Ovary (tissue), 7 donors: ENCODE measurements at regions not wholly inside any gene's neighbourhood (a gene's known extent, or its start where the extent isn't known, plus 50 kb on each side); places are given as distances from the start of the nearest gene placed in this dataset.

ENCODE experiments used
- DNase-seq, 5 donors: peaks; one replicate each; pipeline ENCODE4 v3.0.0-alpha.2; 2019 to 2020
- H3K27ac ChIP-seq, 2 donors: fragments of 200-600 bp; one replicate each; pipeline versions ENCODE4 v1.5.1 to v1.8.0; 2019 to 2022
- H3K27me3 ChIP-seq: fragments of 200-600 bp; one replicate; pipeline ENCODE4 v1.8.0; 2022
- H3K36me3 ChIP-seq: fragments of 200-600 bp; sonication (generic); one replicate; pipeline ENCODE4 v1.5.1; 2019
- H3K4me1 ChIP-seq: one replicate; pipeline ENCODE4 v1.8.1; 2013; ENCODE audit warnings: mild to moderate bottlenecking, moderate library complexity; ENCODE audit not compliant: insufficient read depth
- H3K4me3 ChIP-seq: fragments of 200-600 bp; sonication (generic); one replicate; pipeline ENCODE4 v1.5.1; 2017
- H3K9me3 ChIP-seq, 2 donors: fragments of 200-600 bp in 1 of 2; sonication (generic) in 1 of 2; one replicate each; pipeline versions ENCODE4 v1.5.1 to v1.8.1; 2013 to 2019; ENCODE audit warnings: mild to moderate bottlenecking in 1 of 2, moderate library complexity in 1 of 2
- CTCF ChIP-seq, 3 donors: fragments of 450-650 bp in 2 of 3; fragments of 200-600 bp in 1 of 3; IDR thresholded peaks; one replicate each; pipeline versions ENCODE4 v1.5.1 to v1.8.0; 2016 to 2022; ENCODE audit warnings: antibody characterized with exemption in 3 of 3, mild to moderate bottlenecking in 1 of 3
- EP300 ChIP-seq: sonication (generic); formaldehyde crosslinking; IDR thresholded peaks from one replicate; pipeline ENCODE4 v1.6.1; 2017; ENCODE audit warnings: antibody characterized with exemption
- POLR2A ChIP-seq: fragments of 450-650 bp; IDR thresholded peaks from one replicate; pipeline ENCODE4 v1.6.1; 2017; ENCODE audit warnings: antibody characterized with exemption, mild to moderate bottlenecking, moderate library complexity
- WGBS, 3 donors: extraction: QIAGEN DNeasy Blood & Tissue Kit in 1 of 3; methylation state at CpG; one replicate each; pipeline versions ENCODE4 v1.1.5 to v1.1.7; 2013 to 2017; 5-methylcytosine and 5-hydroxymethylcytosine counted together
- intact Hi-C, 4 donors: fragments of 100-400 bp; cut with DNase I; formaldehyde crosslinking; loops; one replicate each; pipeline versions ENCODE4 v1.11.0 to v1.15.1; 2022 to 2023
- donor health status: DM: no; HTN: no; CAD: no; lungs with moderate emphysema.
- donor health status: DM: no; HTN: no; CAD: no.
- donor health status: Bipolar disorder and iron deficiency.
- donor health status: DM: no; HTN: no; CAD: no.
- donor health status: DM: yes; HTN: yes; CAD: no.

DNA sequence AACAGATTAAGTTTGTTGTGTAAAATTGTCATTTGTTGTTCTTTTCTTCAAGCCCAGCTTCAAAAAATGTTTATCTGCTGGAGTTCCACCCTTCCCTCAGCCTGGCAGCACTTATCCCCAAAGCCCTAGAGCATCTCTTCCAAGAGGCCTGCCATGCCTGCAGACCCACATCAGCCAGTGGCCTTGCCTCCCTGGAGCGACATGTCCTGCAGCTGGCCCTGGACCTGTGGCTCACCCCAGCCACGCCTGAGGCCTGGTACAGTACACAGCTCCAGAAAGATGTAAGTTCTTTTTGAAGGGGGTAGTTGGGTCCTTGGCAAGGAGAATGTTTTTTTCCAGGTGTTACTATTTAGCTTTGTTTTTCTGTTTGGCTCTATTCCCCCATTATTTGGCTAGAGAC is 124.8 kb downstream of the CD164 start:
- H3K4me3 ChIP-seq: no peak overlapping the region
- no peak for TF ChIP-seq POLR2A
- no peak for TF ChIP-seq CTCF (IDR thresholded peaks at IDR 0.05)
- no peak for TF ChIP-seq EP300
- no peak for DNase-seq
- no peaks in the 10 kb centered on the region for H3K27me3 ChIP-seq
- WGBS, 3 donors: 89 to 97% (median 97%) methylated on average over 2 of the region's 2 CpGs
- intact Hi-C loops: no loop called here
- H3K4me1 ChIP-seq: peaks cover 10% of the 10 kb centered on the region
- H3K27ac ChIP-seq: no peak overlapping the region
- no peaks in the 10 kb centered on the region for H3K36me3 ChIP-seq
- no peaks in the 10 kb centered on the region for H3K9me3 ChIP-seq

GRCh38 chr6:109255946-109256640 is 126.2 kb downstream of the CD164 start:
- intact Hi-C loops: no loop called here
- Histone ChIP-seq H3K4me3 (no peak overlapping the region), H3K9me3 (no peaks in the 10 kb centered on the region), H3K27ac (no peak overlapping the region), H3K27me3 (no peaks in the 10 kb centered on the region), H3K4me1 (peaks cover 6% of the 10 kb centered on the region), H3K36me3 (no peaks in the 10 kb centered on the region)
- DNase-seq: no peak
- TF ChIP-seq EP300: no peak
- no peak for TF ChIP-seq POLR2A
- TF ChIP-seq CTCF (IDR thresholded peaks at IDR 0.05): no peak
- WGBS, 3 donors: 37 to 50% (median 48%) methylated on average over 4 of the region's 4 CpGs

DNA sequence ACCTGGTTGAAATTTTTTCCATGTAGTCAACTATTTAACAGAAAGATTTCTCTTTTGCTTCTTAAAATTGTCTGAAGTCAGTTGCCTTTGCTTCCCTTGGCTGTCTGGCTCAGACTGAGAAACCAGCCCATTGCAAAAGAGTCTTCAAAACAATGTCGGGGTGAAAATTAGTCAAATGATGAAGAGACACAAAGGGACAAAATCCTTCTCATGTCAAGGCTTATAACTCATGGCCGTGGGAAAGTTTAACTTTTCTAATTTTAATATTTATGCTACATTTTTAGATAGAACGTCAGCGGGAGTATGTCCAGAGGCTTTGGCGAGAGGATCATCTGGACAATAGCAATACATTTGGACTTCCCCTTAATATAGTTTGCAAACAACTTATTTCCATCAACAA is 127.2 kb downstream of the CD164 start:
- WGBS, 3 donors: 84 to 92% (median 89%) methylated on average over 5 of the region's 5 CpGs
- DNase-seq: no peak
- no peaks in the 10 kb centered on the region for H3K36me3 ChIP-seq
- no peaks in the 10 kb centered on the region for H3K27me3 ChIP-seq
- H3K4me3 ChIP-seq: no peak overlapping the region
- H3K4me1 ChIP-seq: peaks cover 4% of the 10 kb centered on the region
- no peaks in the 10 kb centered on the region for H3K9me3 ChIP-seq
- intact Hi-C loops: no loop called here
- TF ChIP-seq EP300 (no peak), POLR2A (no peak), CTCF (IDR thresholded peaks at IDR 0.05) (no peak)
- H3K27ac ChIP-seq: no peak overlapping the region

DNA sequence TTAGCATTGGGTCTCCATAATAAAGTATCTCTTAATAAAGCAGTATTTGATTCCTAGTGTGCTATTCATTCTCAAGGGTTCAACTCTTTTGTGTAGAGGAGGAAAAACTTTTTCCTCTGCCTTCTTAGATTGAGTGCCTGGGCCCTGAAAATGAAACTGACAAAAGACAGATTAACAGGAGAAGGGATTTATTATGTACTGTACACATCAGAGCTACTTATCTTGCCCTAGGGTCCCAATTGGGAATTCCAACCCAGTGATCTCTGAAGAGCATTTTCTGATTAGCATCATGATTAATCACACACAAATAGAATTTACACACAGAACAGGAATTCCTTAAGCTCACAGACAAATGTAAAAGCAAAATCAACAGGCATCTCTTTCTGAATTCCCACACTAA is 128.9 kb downstream of the CD164 start:
- no peak overlapping the region for H3K27ac ChIP-seq
- intact Hi-C loops: no loop called here
- no peaks in the 10 kb centered on the region for H3K9me3 ChIP-seq
- peaks cover 4% of the 10 kb centered on the region for H3K4me1 ChIP-seq
- no peak for DNase-seq
- no peaks in the 10 kb centered on the region for H3K27me3 ChIP-seq
- no peaks in the 10 kb centered on the region for H3K36me3 ChIP-seq
- TF ChIP-seq CTCF (IDR thresholded peaks at IDR 0.05) (no peak), EP300 (no peak), POLR2A (no peak)
- no peak overlapping the region for H3K4me3 ChIP-seq
